ENCODE measurements at regions not wholly inside any gene's neighbourhood (a gene's known extent, or its start where the extent isn't known, plus 50 kb on each side); places are given as distances from the start of the nearest gene placed in this dataset.

GRCh38 chr1:181263444-181263843 is 174.9 kb downstream of the IER5 start:
- Histone ChIP-seq H3K27me3 (replicated peaks; ENCODE audit: control insufficient read depth, insufficient read depth, low read length) (peaks cover 28% of the 10 kb centered on the region), H3K9me3 (ENCODE audit: control insufficient read depth, low read length) (peaks cover 3% of the 10 kb centered on the region), H3K9ac (ENCODE audit: low read length) (no peak overlapping the region), H3K4me3 (ENCODE audit: low read length) (no peak overlapping the region), H3K36me3 (ENCODE audit: control insufficient read depth, insufficient read depth, low read length, severe bottlenecking) (no peaks in the 10 kb centered on the region), H3K4me1 (ENCODE audit: control insufficient read depth, insufficient read depth, low read length) (no peaks in the 10 kb centered on the region)
- no peak for DNase-seq (ENCODE audit: low read depth)

- Histone ChIP-seq H3K36me3 (ENCODE audit: control insufficient read depth, insufficient read depth, low read length, severe bottlenecking) (no peaks in the 10 kb centered on the region), H3K9ac (ENCODE audit: low read length) (no peak overlapping the region), H3K27me3 (replicated peaks; ENCODE audit: control insufficient read depth, insufficient read depth, low read length) (peaks cover 19% of the 10 kb centered on the region), H3K4me1 (ENCODE audit: control insufficient read depth, insufficient read depth, low read length) (no peaks in the 10 kb centered on the region), H3K4me3 (ENCODE audit: low read length) (no peak overlapping the region), H3K9me3 (ENCODE audit: control insufficient read depth, low read length) (peaks cover 3% of the 10 kb centered on the region)
- no peak for DNase-seq (ENCODE audit: low read depth)
These were observed 176.3 kb downstream of the IER5 start for GRCh38 chr1:181264821-181265220.

DNA sequence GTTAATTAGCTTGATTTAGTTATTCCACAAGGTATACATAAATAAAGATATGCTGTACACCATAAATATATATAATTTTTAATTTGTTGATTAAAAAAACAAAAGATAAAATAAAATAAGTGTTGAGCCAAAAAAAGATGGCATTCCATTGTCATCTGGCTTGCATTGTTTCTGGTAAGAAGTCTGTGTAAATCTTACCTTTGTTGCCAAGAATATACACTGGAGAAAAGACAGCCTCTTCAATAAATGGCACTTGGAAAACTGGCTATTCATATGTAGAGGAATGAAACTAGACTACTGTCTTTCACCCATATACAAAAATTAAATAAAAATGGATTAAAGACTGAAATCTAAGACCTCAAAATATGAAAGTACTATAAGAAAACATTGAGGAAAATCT is 196.5 kb downstream of the IER5 start:
- Histone ChIP-seq H3K27me3 (replicated peaks; ENCODE audit: control insufficient read depth, insufficient read depth, low read length) (no peaks in the 10 kb centered on the region), H3K4me3 (ENCODE audit: low read length) (no peak overlapping the region), H3K9ac (ENCODE audit: low read length) (no peak overlapping the region), H3K9me3 (ENCODE audit: control insufficient read depth, low read length) (peaks cover 31% of the 10 kb centered on the region), H3K4me1 (ENCODE audit: control insufficient read depth, insufficient read depth, low read length) (no peaks in the 10 kb centered on the region), H3K36me3 (ENCODE audit: control insufficient read depth, insufficient read depth, low read length, severe bottlenecking) (no peaks in the 10 kb centered on the region)
- no peak for DNase-seq (ENCODE audit: low read depth)

- no peaks in the 10 kb centered on the region for H3K4me1 ChIP-seq (ENCODE audit: control insufficient read depth, insufficient read depth, low read length)
- H3K4me3 ChIP-seq (ENCODE audit: low read length), result no peak overlapping the region
- no peaks in the 10 kb centered on the region for H3K9me3 ChIP-seq (ENCODE audit: control insufficient read depth, low read length)
- DNase-seq (ENCODE audit: low read depth), result no peak
- no peak overlapping the region for H3K9ac ChIP-seq (ENCODE audit: low read length)
- peaks cover 7% of the 10 kb centered on the region for H3K27me3 ChIP-seq (replicated peaks; ENCODE audit: control insufficient read depth, insufficient read depth, low read length)
- H3K36me3 ChIP-seq (ENCODE audit: control insufficient read depth, insufficient read depth, low read length, severe bottlenecking), result no peaks in the 10 kb centered on the region
These were observed 188.1 kb upstream of the CACNA1E start for GRCh38 chr1:181295217-181295616.

DNA sequence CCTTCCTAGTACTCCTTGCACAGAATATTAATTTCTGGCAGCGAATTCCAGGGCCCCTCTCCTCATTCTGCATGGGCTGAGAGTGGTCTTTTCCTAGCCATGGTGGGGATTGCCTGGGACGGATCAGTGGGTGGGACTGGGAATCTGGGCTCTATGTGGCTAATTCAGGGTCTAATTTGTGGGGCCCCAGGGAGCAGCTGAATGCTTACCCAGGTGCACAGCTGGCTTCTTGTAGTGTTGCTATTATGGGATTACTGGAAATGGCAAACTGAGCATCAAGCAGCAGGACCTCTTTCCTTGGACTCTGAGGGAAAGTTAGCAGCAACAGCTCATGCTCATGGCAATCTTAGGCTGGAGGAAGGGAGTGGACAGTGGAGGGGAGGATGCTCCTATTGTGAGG is 187.1 kb upstream of the CACNA1E start:
- H3K4me1 ChIP-seq (ENCODE audit: control insufficient read depth, insufficient read depth, low read length), result no peaks in the 10 kb centered on the region
- H3K4me3 ChIP-seq (ENCODE audit: low read length), result no peak overlapping the region
- DNase-seq (ENCODE audit: low read depth), result no peak
- H3K27me3 ChIP-seq (replicated peaks; ENCODE audit: control insufficient read depth, insufficient read depth, low read length), result peaks cover 7% of the 10 kb centered on the region
- no peak overlapping the region for H3K9ac ChIP-seq (ENCODE audit: low read length)
- no peaks in the 10 kb centered on the region for H3K36me3 ChIP-seq (ENCODE audit: control insufficient read depth, insufficient read depth, low read length, severe bottlenecking)
- no peaks in the 10 kb centered on the region for H3K9me3 ChIP-seq (ENCODE audit: control insufficient read depth, low read length)

GRCh38 chr1:181308098-181308497 is 175.2 kb upstream of the CACNA1E start:
- Histone ChIP-seq H3K4me1 (ENCODE audit: control insufficient read depth, insufficient read depth, low read length) (no peaks in the 10 kb centered on the region), H3K27me3 (replicated peaks; ENCODE audit: control insufficient read depth, insufficient read depth, low read length) (peaks cover 21% of the 10 kb centered on the region), H3K4me3 (ENCODE audit: low read length) (no peak overlapping the region), H3K9ac (ENCODE audit: low read length) (no peak overlapping the region), H3K36me3 (ENCODE audit: control insufficient read depth, insufficient read depth, low read length, severe bottlenecking) (no peaks in the 10 kb centered on the region), H3K9me3 (ENCODE audit: control insufficient read depth, low read length) (peaks cover 10% of the 10 kb centered on the region)
- DNase-seq (ENCODE audit: low read depth), result no peak

DNA sequence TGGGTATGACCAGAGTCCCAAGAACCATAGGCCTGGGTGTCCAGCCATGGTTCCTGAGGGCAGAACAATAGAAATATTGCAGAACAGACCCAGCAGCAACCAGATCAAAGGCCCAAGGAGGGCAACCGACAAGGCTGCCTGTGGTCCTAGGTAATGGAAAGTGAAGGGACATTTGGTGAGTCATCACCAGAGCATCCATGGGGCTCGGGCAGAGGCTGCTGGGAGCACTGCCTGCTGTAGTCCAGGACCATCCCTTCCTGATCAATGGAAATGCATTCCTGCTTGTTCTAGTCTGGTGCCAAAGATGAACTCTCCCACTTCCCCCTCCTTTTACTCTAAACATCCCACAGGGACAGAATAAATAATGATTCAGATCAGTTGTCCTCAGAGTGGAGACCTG is 172.8 kb upstream of the CACNA1E start:
- H3K9ac ChIP-seq (ENCODE audit: low read length), result no peak overlapping the region
- H3K4me1 ChIP-seq (ENCODE audit: control insufficient read depth, insufficient read depth, low read length), result no peaks in the 10 kb centered on the region
- H3K36me3 ChIP-seq (ENCODE audit: control insufficient read depth, insufficient read depth, low read length, severe bottlenecking), result no peaks in the 10 kb centered on the region
- DNase-seq (ENCODE audit: low read depth), result no peak
- peaks cover 42% of the 10 kb centered on the region for H3K27me3 ChIP-seq (replicated peaks; ENCODE audit: control insufficient read depth, insufficient read depth, low read length)
- H3K4me3 ChIP-seq (ENCODE audit: low read length), result no peak overlapping the region
- no peaks in the 10 kb centered on the region for H3K9me3 ChIP-seq (ENCODE audit: control insufficient read depth, low read length)

- H3K4me1 ChIP-seq (ENCODE audit: control insufficient read depth, insufficient read depth, low read length), result peaks cover 1% of the 10 kb centered on the region
- no peak for DNase-seq (ENCODE audit: low read depth)
- H3K27me3 ChIP-seq (replicated peaks; ENCODE audit: control insufficient read depth, insufficient read depth, low read length), result peaks cover 58% of the 10 kb centered on the region
- H3K4me3 ChIP-seq (ENCODE audit: low read length), result no peak overlapping the region
- no peaks in the 10 kb centered on the region for H3K36me3 ChIP-seq (ENCODE audit: control insufficient read depth, insufficient read depth, low read length, severe bottlenecking)
- no peaks in the 10 kb centered on the region for H3K9me3 ChIP-seq (ENCODE audit: control insufficient read depth, low read length)
- no peak overlapping the region for H3K9ac ChIP-seq (ENCODE audit: low read length)
These were observed 170.4 kb upstream of the CACNA1E start for GRCh38 chr1:181312946-181313345.

GRCh38 chr1:181313466-181313865 is 169.9 kb upstream of the CACNA1E start:
- Histone ChIP-seq H3K4me3 (ENCODE audit: low read length) (no peak overlapping the region), H3K9me3 (ENCODE audit: control insufficient read depth, low read length) (no peaks in the 10 kb centered on the region), H3K4me1 (ENCODE audit: control insufficient read depth, insufficient read depth, low read length) (peaks cover 7% of the 10 kb centered on the region), H3K9ac (ENCODE audit: low read length) (no peak overlapping the region), H3K36me3 (ENCODE audit: control insufficient read depth, insufficient read depth, low read length, severe bottlenecking) (no peaks in the 10 kb centered on the region), H3K27me3 (replicated peaks; ENCODE audit: control insufficient read depth, insufficient read depth, low read length) (peaks cover 58% of the 10 kb centered on the region)
- no peak for DNase-seq (ENCODE audit: low read depth)

- Histone ChIP-seq H3K9me3 (ENCODE audit: control insufficient read depth, low read length) (no peaks in the 10 kb centered on the region), H3K4me3 (ENCODE audit: low read length) (no peak overlapping the region), H3K36me3 (ENCODE audit: control insufficient read depth, insufficient read depth, low read length, severe bottlenecking) (no peaks in the 10 kb centered on the region), H3K4me1 (ENCODE audit: control insufficient read depth, insufficient read depth, low read length) (peaks cover 12% of the 10 kb centered on the region), H3K9ac (ENCODE audit: low read length) (no peak overlapping the region), H3K27me3 (replicated peaks; ENCODE audit: control insufficient read depth, insufficient read depth, low read length) (peaks cover 58% of the 10 kb centered on the region)
- no peak for DNase-seq (ENCODE audit: low read depth)
These were observed 169.3 kb upstream of the CACNA1E start for GRCh38 chr1:181314010-181314409.

DNA sequence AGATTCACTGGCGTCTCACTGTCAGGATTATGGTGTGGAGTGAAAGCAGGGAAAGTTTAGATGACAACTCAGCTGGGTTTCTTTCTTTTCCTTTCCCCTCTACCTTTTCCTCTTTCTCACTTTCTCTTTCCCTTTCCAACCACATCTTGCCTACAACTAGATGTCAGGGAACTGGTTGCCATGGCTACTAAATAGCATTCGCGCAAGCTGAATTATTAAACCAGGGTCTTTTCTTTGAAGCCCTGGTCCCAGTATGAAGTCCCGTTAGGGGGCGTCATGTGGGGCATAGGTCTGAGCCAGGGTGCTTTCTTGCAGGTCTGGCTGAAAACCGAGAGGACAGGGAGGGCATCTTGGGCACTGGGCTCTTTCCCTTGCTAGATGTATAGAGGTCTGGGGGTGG is 168.4 kb upstream of the CACNA1E start:
- DNase-seq (ENCODE audit: low read depth), result no peak
- peaks cover 17% of the 10 kb centered on the region for H3K4me1 ChIP-seq (ENCODE audit: control insufficient read depth, insufficient read depth, low read length)
- H3K9me3 ChIP-seq (ENCODE audit: control insufficient read depth, low read length), result no peaks in the 10 kb centered on the region
- H3K4me3 ChIP-seq (ENCODE audit: low read length), result no peak overlapping the region
- no peaks in the 10 kb centered on the region for H3K36me3 ChIP-seq (ENCODE audit: control insufficient read depth, insufficient read depth, low read length, severe bottlenecking)
- peaks cover 62% of the 10 kb centered on the region for H3K27me3 ChIP-seq (replicated peaks; ENCODE audit: control insufficient read depth, insufficient read depth, low read length)
- no peak overlapping the region for H3K9ac ChIP-seq (ENCODE audit: low read length)

GRCh38 chr1:181317261-181317930 is 165.9 kb upstream of the CACNA1E start:
- H3K9me3 ChIP-seq (ENCODE audit: control insufficient read depth, low read length), result no peaks in the 10 kb centered on the region
- no peak for DNase-seq (ENCODE audit: low read depth)
- no peak overlapping the region for H3K9ac ChIP-seq (ENCODE audit: low read length)
- H3K4me1 ChIP-seq (ENCODE audit: control insufficient read depth, insufficient read depth, low read length), result peaks cover 17% of the 10 kb centered on the region
- H3K27me3 ChIP-seq (replicated peaks; ENCODE audit: control insufficient read depth, insufficient read depth, low read length), result peaks cover 63% of the 10 kb centered on the region
- no peaks in the 10 kb centered on the region for H3K36me3 ChIP-seq (ENCODE audit: control insufficient read depth, insufficient read depth, low read length, severe bottlenecking)
- no peak overlapping the region for H3K4me3 ChIP-seq (ENCODE audit: low read length)
